Esophagus (tissue), 2 donors: ENCODE measurements at regions not wholly inside any gene's neighbourhood (a gene's known extent, or its start where the extent isn't known, plus 50 kb on each side); places are given as distances from the start of the nearest gene placed in this dataset.

Experiments
- H3K27ac ChIP-seq, 2 donors: one replicate each; pipeline ENCODE4 v1.5.1; 2013; ENCODE audit warnings: low read depth in 2 of 2, mild to moderate bottlenecking in 2 of 2, inconsistent platforms in 1 of 2, low read length in 1 of 2, moderate library complexity in 1 of 2
- H3K27me3 ChIP-seq, 2 donors: one replicate each; pipeline ENCODE4 v1.6.1; 2013; ENCODE audit warnings: low read length in 2 of 2, control low read depth in 1 of 2, mild to moderate bottlenecking in 1 of 2; ENCODE audit not compliant: insufficient read depth in 2 of 2, control insufficient read depth in 1 of 2
- H3K36me3 ChIP-seq, 2 donors: one replicate each; pipeline ENCODE4 v1.6.1; 2013; ENCODE audit warnings: low read length in 1 of 2; ENCODE audit not compliant: control insufficient read depth in 2 of 2, insufficient read depth in 2 of 2
- H3K4me1 ChIP-seq, 2 donors: one replicate each; pipeline ENCODE4 v1.6.1; 2013; ENCODE audit warnings: low read length in 1 of 2; ENCODE audit not compliant: control insufficient read depth in 2 of 2, insufficient read depth in 2 of 2
- H3K4me3 ChIP-seq, 2 donors: one replicate each; pipeline ENCODE4 v1.5.1; 2013; ENCODE audit warnings: low read length in 2 of 2, mild to moderate bottlenecking in 2 of 2, low read depth in 1 of 2, moderate library complexity in 1 of 2
- H3K9me3 ChIP-seq, 2 donors: one replicate each; pipeline ENCODE4 v1.6.1; 2013; ENCODE audit warnings: mild to moderate bottlenecking in 2 of 2, low read depth in 1 of 2, low read length in 1 of 2, moderate library complexity in 1 of 2; ENCODE audit not compliant: control insufficient read depth in 2 of 2, insufficient read depth in 1 of 2
- WGBS, 2 donors: extraction: QIAGEN DNeasy Blood & Tissue Kit; methylation state at CpG; one replicate each; pipeline ENCODE4 v1.1.7; 2013; 5-methylcytosine and 5-hydroxymethylcytosine counted together
- donor health status: healthy with polysubstance abuse.
- donor health status: Bipolar disorder and iron deficiency.

- WGBS, 2 donors, result 93 to 98% methylated on average over 3 of the region's 3 CpGs
- H3K4me3 ChIP-seq, result no peak overlapping the region
- no peaks in the 10 kb centered on the region for H3K27me3 ChIP-seq
- no peaks in the 10 kb centered on the region for H3K36me3 ChIP-seq
- H3K4me1 ChIP-seq, result no peaks in the 10 kb centered on the region
- H3K27ac ChIP-seq, result no peak overlapping the region
- no peaks in the 10 kb centered on the region for H3K9me3 ChIP-seq
Measured at GRCh38 chr3:177674186-177674585, 476.9 kb upstream of the TBL1XR1 start.

DNA sequence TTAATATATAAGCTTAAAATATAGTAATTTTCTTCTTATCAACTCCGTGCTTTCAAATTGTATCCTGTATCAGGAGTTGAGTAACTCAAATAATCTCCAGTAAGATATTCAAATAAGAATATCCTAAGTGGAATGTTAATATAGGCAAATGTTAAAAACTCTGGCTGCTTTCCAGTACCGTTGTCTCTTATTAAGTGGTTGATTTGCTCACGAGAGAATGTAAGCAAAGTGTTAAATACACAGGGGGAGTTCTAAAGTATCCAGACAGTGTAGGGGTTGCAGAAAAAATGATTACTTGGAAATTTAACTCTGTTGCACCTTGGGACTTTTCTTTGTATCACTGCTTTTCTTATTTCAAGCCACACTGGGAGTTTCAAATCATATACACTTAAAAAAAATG is 478.9 kb upstream of the TBL1XR1 start:
- H3K27me3 ChIP-seq, result no peaks in the 10 kb centered on the region
- H3K36me3 ChIP-seq, result no peaks in the 10 kb centered on the region
- no peaks in the 10 kb centered on the region for H3K9me3 ChIP-seq
- H3K4me1 ChIP-seq, result no peaks in the 10 kb centered on the region
- no peak overlapping the region for H3K27ac ChIP-seq
- WGBS, 2 donors, result 73 to 81% methylated on average over 3 of the region's 3 CpGs
- no peak overlapping the region for H3K4me3 ChIP-seq

DNA sequence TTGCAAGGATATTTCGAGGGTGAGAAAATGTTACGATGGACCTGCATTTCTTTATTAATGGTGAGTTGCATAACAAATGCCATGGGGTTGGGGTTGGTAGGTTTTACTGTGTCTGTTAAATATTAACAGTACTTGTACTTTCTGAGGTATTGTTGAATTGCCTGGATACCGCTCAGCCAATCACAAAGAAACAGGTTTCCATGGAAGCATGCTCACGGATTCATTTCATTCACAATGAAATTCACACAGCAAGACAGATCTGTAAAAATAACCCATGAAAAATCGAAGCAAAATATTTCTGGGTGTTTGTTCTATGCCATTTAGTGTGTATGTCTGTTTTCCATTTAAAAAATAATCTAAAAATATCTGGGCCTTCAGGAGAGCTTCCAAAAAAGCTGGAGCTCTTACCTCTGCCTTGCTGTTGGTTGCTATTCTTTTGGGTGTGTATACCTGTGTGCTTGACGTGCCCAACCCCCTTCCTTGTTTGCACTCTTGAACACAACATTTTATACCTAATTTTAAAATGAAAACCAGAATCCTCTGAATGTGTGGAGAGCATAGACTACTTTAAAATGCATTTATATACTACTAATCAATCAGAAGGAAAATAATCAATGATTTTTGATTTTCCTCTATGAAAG is 479.8 kb upstream of the TBL1XR1 start:
- H3K9me3 ChIP-seq, result no peaks in the 10 kb centered on the region
- H3K36me3 ChIP-seq, result no peaks in the 10 kb centered on the region
- no peaks in the 10 kb centered on the region for H3K27me3 ChIP-seq
- 74 to 85% methylated on average over 6 of the region's 6 CpGs for WGBS, 2 donors
- H3K4me3 ChIP-seq, result no peak overlapping the region
- no peak overlapping the region for H3K27ac ChIP-seq
- H3K4me1 ChIP-seq, result no peaks in the 10 kb centered on the region

- Histone ChIP-seq H3K4me3 (no peak overlapping the region), H3K9me3 (no peaks in the 10 kb centered on the region), H3K27ac (no peak overlapping the region), H3K27me3 (no peaks in the 10 kb centered on the region), H3K4me1 (no peaks in the 10 kb centered on the region), H3K36me3 (no peaks in the 10 kb centered on the region)
- 52 to 65% methylated on average over 5 of the region's 5 CpGs for WGBS, 2 donors
Measured at GRCh38 chr3:177679568-177680471, 482.5 kb upstream of the TBL1XR1 start.

DNA sequence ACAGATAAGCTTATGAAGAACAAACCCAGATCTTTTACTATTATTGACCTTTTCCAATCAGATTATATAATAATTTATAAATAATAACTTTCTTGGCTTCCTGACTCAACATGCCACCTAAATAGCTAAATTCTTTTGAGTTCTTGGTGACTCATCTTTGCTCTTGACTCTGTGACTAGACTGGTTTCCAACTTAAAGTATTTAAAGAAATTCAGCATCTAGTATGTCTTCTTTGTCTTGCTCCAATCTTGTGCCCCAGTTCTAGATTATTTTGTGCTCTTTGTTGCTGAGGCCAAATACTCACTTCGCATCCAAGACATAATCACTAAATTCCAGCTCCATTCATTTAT is 483.2 kb upstream of the TBL1XR1 start:
- Histone ChIP-seq H3K27me3 (no peaks in the 10 kb centered on the region), H3K9me3 (no peaks in the 10 kb centered on the region), H3K36me3 (no peaks in the 10 kb centered on the region), H3K27ac (no peak overlapping the region), H3K4me1 (no peaks in the 10 kb centered on the region), H3K4me3 (no peak overlapping the region)
- 78 to 89% methylated on average over 1 of the region's 1 CpG for WGBS, 2 donors

DNA sequence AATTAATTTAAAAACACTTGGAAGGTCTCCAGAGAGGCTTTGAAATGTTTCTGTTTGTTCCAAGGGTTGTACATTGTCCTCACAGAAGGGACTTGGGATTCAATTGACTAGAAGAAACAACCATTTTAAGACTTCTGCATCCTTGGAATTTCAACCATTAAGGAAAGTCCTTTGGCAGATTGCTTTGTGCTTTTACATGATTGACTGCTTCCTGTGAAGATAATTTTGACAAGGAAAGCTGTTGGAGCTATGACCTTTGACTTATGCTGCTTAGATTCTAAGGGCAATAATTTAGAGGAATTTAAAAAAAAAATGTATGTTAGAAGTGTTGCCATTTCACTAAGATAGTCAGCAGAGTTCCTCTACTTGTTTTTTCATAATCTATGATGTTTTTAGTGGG is 483.9 kb upstream of the TBL1XR1 start:
- Histone ChIP-seq H3K4me3 (no peak overlapping the region), H3K9me3 (no peaks in the 10 kb centered on the region), H3K27me3 (no peaks in the 10 kb centered on the region), H3K4me1 (no peaks in the 10 kb centered on the region), H3K27ac (no peak overlapping the region), H3K36me3 (no peaks in the 10 kb centered on the region)

DNA sequence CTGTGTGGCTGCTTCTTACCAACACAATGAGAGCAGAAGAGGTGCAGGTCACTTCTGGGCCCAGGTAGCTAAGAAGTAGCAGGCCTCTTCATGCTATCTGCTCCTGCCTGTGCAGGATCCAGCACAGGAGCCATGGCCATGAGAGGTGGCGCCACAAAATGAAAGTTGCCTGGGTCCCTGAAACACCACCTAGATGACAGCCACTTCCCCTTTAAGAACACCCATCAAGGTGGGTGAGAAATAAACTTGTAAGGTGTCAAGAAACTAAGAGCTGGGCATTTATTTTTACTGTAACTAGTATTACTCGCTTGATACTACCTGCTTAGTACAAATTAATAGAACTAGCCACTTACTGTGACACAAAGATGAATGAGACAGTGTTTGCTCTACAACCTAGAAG is 484.6 kb upstream of the TBL1XR1 start:
- Histone ChIP-seq H3K27me3 (no peaks in the 10 kb centered on the region), H3K27ac (no peak overlapping the region), H3K4me1 (no peaks in the 10 kb centered on the region), H3K36me3 (no peaks in the 10 kb centered on the region), H3K9me3 (no peaks in the 10 kb centered on the region), H3K4me3 (no peak overlapping the region)
- 74 to 88% methylated on average over 2 of the region's 2 CpGs for WGBS, 2 donors

- Histone ChIP-seq H3K9me3 (no peaks in the 10 kb centered on the region), H3K4me3 (no peak overlapping the region), H3K4me1 (no peaks in the 10 kb centered on the region), H3K27me3 (no peaks in the 10 kb centered on the region), H3K27ac (no peak overlapping the region), H3K36me3 (no peaks in the 10 kb centered on the region)
- WGBS, 2 donors, result 70 to 80% methylated on average over 3 of the region's 3 CpGs
Measured at GRCh38 chr3:177683586-177683985, 486.3 kb upstream of the TBL1XR1 start.

DNA sequence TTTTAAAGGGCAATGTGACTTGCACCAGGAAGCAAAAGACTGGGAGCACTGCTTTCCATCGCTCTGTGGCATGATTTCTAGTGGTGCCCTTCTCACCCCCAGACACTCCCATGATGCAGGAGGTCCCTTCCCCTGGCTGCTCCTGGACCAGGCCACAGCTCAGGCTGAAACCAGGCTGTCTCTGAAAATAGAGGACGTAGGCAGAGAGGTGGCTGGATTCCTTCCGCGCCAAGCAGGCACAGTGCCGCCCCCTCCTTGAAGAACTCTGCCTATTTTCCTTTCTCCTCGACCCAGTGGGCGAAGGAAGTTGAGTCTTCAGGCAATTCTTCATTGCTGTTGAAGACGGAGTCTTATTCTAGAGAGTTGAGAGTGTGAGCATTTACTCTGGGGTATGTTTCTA is 489.4 kb upstream of the TBL1XR1 start:
- 95 to 97% methylated on average over 8 of the region's 8 CpGs for WGBS, 2 donors
- Histone ChIP-seq H3K27ac (no peak overlapping the region), H3K9me3 (no peaks in the 10 kb centered on the region), H3K27me3 (no peaks in the 10 kb centered on the region), H3K4me1 (no peaks in the 10 kb centered on the region), H3K36me3 (no peaks in the 10 kb centered on the region), H3K4me3 (no peak overlapping the region)

GRCh38 chr3:177687291-177687690 is 490.0 kb upstream of the TBL1XR1 start:
- WGBS, 2 donors, result 84 to 87% methylated on average over 4 of the region's 4 CpGs
- Histone ChIP-seq H3K27ac (no peak overlapping the region), H3K4me1 (no peaks in the 10 kb centered on the region), H3K27me3 (no peaks in the 10 kb centered on the region), H3K36me3 (no peaks in the 10 kb centered on the region), H3K9me3 (no peaks in the 10 kb centered on the region), H3K4me3 (no peak overlapping the region)
